Spleen (tissue), 11 donors: ENCODE measurements at regions not wholly inside any gene's neighbourhood (a gene's known extent, or its start where the extent isn't known, plus 50 kb on each side); places are given as distances from the start of the nearest gene placed in this dataset.
A peak's percentile ranks its signal among the peaks of the same experiment; 100 is the strongest.

Experiments used
- DNase-seq: peaks from one replicate; pipeline ENCODE4 v3.0.0-alpha.2; 2020
- H3K27ac ChIP-seq, 8 donors: fragments of 200-600 bp; sonication (generic) in 7 of 8; 1 replicate in 4 of 8; 2 replicates in 4 of 8; pipeline versions ENCODE4 v1.5.0 to v1.8.0; 2016 to 2021; ENCODE audit warnings: inconsistent platforms in 4 of 8, mild to moderate bottlenecking in 4 of 8, moderate library complexity in 1 of 8
- H3K27me3 ChIP-seq, 7 donors: fragments of 200-600 bp; sonication (generic) in 6 of 7; replicated peaks in 1 of 7; 1 replicate in 4 of 7; 2 replicates in 3 of 7; pipeline versions ENCODE4 v1.5.0 to v1.8.0; 2016 to 2021; ENCODE audit warnings: inconsistent platforms in 3 of 7, mild to moderate bottlenecking in 1 of 7
- H3K36me3 ChIP-seq, 6 donors: fragments of 200-600 bp; sonication (generic) in 5 of 6; 1 replicate in 4 of 6; 2 replicates in 2 of 6; pipeline versions ENCODE4 v1.5.0 to v1.8.0; 2016 to 2021; ENCODE audit warnings: inconsistent platforms in 2 of 6
- H3K4me1 ChIP-seq, 6 donors: fragments of 200-600 bp; sonication (generic) in 5 of 6; 1 replicate in 3 of 6; 2 replicates in 3 of 6; pipeline versions ENCODE4 v1.5.0 to v1.8.0; 2016 to 2021; ENCODE audit warnings: inconsistent platforms in 3 of 6
- H3K4me3 ChIP-seq, 8 donors: fragments of 200-600 bp; sonication (generic) in 7 of 8; 1 replicate in 4 of 8; 2 replicates in 4 of 8; pipeline versions ENCODE4 v1.5.0 to v1.8.0; 2016 to 2021; ENCODE audit warnings: inconsistent platforms in 4 of 8, mild to moderate bottlenecking in 4 of 8, moderate library complexity in 2 of 8
- H3K9me3 ChIP-seq, 8 donors: fragments of 200-600 bp; sonication (generic) in 7 of 8; 1 replicate in 4 of 8; 2 replicates in 4 of 8; pipeline versions ENCODE4 v1.5.0 to v1.8.0; 2016 to 2021; ENCODE audit warnings: inconsistent platforms in 4 of 8
- CTCF ChIP-seq, 11 experiments: fragments of 200-600 bp in 7 of 11; fragments of 450-650 bp in 4 of 11; sonication (generic) in 4 of 11; IDR thresholded peaks in 8 of 11; conservative IDR thresholded peaks in 3 of 11; 1 replicate in 7 of 11; 2 replicates in 4 of 11; pipeline versions ENCODE4 v1.4.0 to v1.8.0; 2016 to 2021; ENCODE audit warnings: antibody characterized with exemption in 11 of 11, inconsistent platforms in 4 of 11, mild to moderate bottlenecking in 1 of 11
- POLR2A ChIP-seq, 3 donors: fragments of 450-650 bp; IDR thresholded peaks; one replicate each; pipeline ENCODE4 v1.5.1; 2017; ENCODE audit warnings: antibody characterized with exemption in 3 of 3, mild to moderate bottlenecking in 1 of 3
- POLR2AphosphoS5 ChIP-seq, 3 donors: sonication (generic); formaldehyde crosslinking; IDR thresholded peaks; one replicate each; pipeline ENCODE4 v1.5.1; 2017; ENCODE audit warnings: antibody characterized with exemption in 3 of 3
- WGBS, 5 donors: extraction: QIAGEN DNeasy Blood & Tissue Kit in 3 of 5; methylation state at CpG; one replicate each; pipeline versions ENCODE4 v1.1.5 to v1.1.7; 2013 to 2018; 5-methylcytosine and 5-hydroxymethylcytosine counted together
- intact Hi-C: fragments of 100-400 bp; cut with DNase I; formaldehyde crosslinking; loops from one replicate; pipeline ENCODE4 v1.15.0; 2023; ENCODE audit warnings: low total_unique reads
- donor health status: healthy with polysubstance abuse.
- donor health status: DM: no; HTN: no; CAD: no; lungs with moderate emphysema.
- donor health status: DM: no; HTN: no; CAD: no.
- donor health status: Bipolar disorder and iron deficiency.
- donor health status: healthy.
- donor health status: DM: no; HTN: no; CAD: no.
- donor health status: DM: yes; HTN: yes; CAD: no.

- no peaks in the 10 kb centered on the region for H3K27me3 ChIP-seq
- no peak for TF ChIP-seq CTCF (IDR thresholded peaks at IDR 0.05 in 8 of 11, conservative IDR thresholded peaks at IDR 0.05 in 3 of 11)
- TF ChIP-seq POLR2AphosphoS5 (IDR thresholded peaks at IDR 0.05): no peak
- no peak for TF ChIP-seq POLR2A (IDR thresholded peaks at IDR 0.05)
- H3K4me3 ChIP-seq: no peak overlapping the region
- WGBS, 5 donors: 53 to 84% (median 73%) methylated on average over 1 of the region's 1 CpG
- peaks cover 0 to 29% (median 19%) of the 10 kb centered on the region in 8 donors for H3K9me3 ChIP-seq
- no peak for DNase-seq
- H3K4me1 ChIP-seq: no peaks in the 10 kb centered on the region
- H3K27ac ChIP-seq: no peak overlapping the region
- no peaks in the 10 kb centered on the region for H3K36me3 ChIP-seq
- intact Hi-C loops: no loop called here
Measured at GRCh38 chr4:100754751-100755150, 236.9 kb upstream of the EMCN start.

GRCh38 chr4:100746141-100746739 lies 228.4 kb upstream of the EMCN start:
- H3K4me3 ChIP-seq: no peak overlapping the region
- TF ChIP-seq CTCF (IDR thresholded peaks at IDR 0.05 in 8 of 11, conservative IDR thresholded peaks at IDR 0.05 in 3 of 11) (no peak), POLR2A (IDR thresholded peaks at IDR 0.05) (no peak), POLR2AphosphoS5 (IDR thresholded peaks at IDR 0.05) (no peak)
- no peaks in the 10 kb centered on the region for H3K4me1 ChIP-seq
- H3K27ac ChIP-seq: no peak overlapping the region
- DNase-seq: peak; percentile 27
- H3K27me3 ChIP-seq: no peaks in the 10 kb centered on the region
- H3K9me3 ChIP-seq: no peaks in the 10 kb centered on the region
- no peaks in the 10 kb centered on the region for H3K36me3 ChIP-seq
- intact Hi-C loops: no loop called here

- TF ChIP-seq POLR2A (IDR thresholded peaks at IDR 0.05) (no peak), CTCF (IDR thresholded peaks at IDR 0.05 in 8 of 11, conservative IDR thresholded peaks at IDR 0.05 in 3 of 11) (peak in 2 of 11 experiments; percentile 7 to 17)
- no peaks in the 10 kb centered on the region for H3K4me1 ChIP-seq
- no peaks in the 10 kb centered on the region for H3K36me3 ChIP-seq
- no peak for DNase-seq
- intact Hi-C loops: no loop called here
- H3K4me3 ChIP-seq: no peak overlapping the region
- H3K27me3 ChIP-seq: no peaks in the 10 kb centered on the region
- WGBS, 5 donors: 30 to 47% (median 41%) methylated on average over 4 of the region's 4 CpGs
- H3K9me3 ChIP-seq: no peaks in the 10 kb centered on the region
- H3K27ac ChIP-seq: no peak overlapping the region
Measured at GRCh38 chr4:100742045-100742444, 224.2 kb upstream of the EMCN start.

- Histone ChIP-seq H3K4me3 (no peak overlapping the region), H3K4me1 (no peaks in the 10 kb centered on the region), H3K27ac (no peak overlapping the region), H3K36me3 (no peaks in the 10 kb centered on the region), H3K9me3 (peaks cover 0 to 2% (median 1%) of the 10 kb centered on the region in 8 donors), H3K27me3 (no peaks in the 10 kb centered on the region)
- DNase-seq: no peak
- intact Hi-C loops: no loop called here
- 63 to 81% (median 70%) methylated on average over 2 of the region's 2 CpGs for WGBS, 5 donors
- TF ChIP-seq CTCF (IDR thresholded peaks at IDR 0.05 in 8 of 11, conservative IDR thresholded peaks at IDR 0.05 in 3 of 11) (no peak), POLR2AphosphoS5 (IDR thresholded peaks at IDR 0.05) (no peak), POLR2A (IDR thresholded peaks at IDR 0.05) (no peak)
Measured at GRCh38 chr4:100739426-100739825, 221.6 kb upstream of the EMCN start.
